ENCODE measurements at regions not wholly inside any gene's neighbourhood (a gene's known extent, or its start where the extent isn't known, plus 50 kb on each side); places are given as distances from the start of the nearest gene placed in this dataset.

DNA sequence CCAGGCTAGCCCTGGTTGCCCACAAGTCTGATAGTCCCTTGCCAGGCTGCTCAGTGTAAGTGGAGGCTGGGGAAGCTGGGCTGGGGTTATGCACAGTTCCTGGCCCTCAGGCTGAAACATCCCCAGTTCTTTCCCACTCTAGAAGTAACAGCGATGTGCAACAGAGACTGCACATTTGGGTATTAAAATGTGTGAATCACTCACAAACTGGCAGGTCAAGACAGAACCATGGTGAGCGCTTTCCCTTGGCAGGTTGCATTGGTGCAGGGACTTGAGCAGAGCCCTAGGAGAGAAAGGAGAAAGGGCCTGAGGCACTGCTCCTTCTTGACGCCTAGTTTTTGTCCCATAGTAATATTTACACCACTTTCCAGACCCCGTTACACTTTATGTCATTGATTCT, 56.1 kb upstream of the SLC35B4 start:
- DNase-seq (ENCODE audit: low read depth in 2 of 2) = no peak
- H3K4me3 ChIP-seq (replicated peaks in 1 of 2; ENCODE audit: low read depth in 2 of 2, low read length in 2 of 2) = no peak overlapping the region
- TF ChIP-seq CTCF (IDR thresholded peaks at IDR 0.05; ENCODE audit: low read depth, low read length) = no peak

GRCh38 chr7:134371971-134372370, 55.2 kb upstream of the SLC35B4 start:
- TF ChIP-seq CTCF (IDR thresholded peaks at IDR 0.05; ENCODE audit: low read depth, low read length) = no peak
- DNase-seq (ENCODE audit: low read depth in 2 of 2) = no peak
- no peak overlapping the region for H3K4me3 ChIP-seq (replicated peaks in 1 of 2; ENCODE audit: low read depth in 2 of 2, low read length in 2 of 2)

GRCh38 chr7:134371536-134371935, 54.8 kb upstream of the SLC35B4 start:
- TF ChIP-seq CTCF (IDR thresholded peaks at IDR 0.05; ENCODE audit: low read depth, low read length) = no peak
- H3K4me3 ChIP-seq (replicated peaks in 1 of 2; ENCODE audit: low read depth in 2 of 2, low read length in 2 of 2) = no peak overlapping the region
- DNase-seq (ENCODE audit: low read depth in 2 of 2) = no peak

DNA sequence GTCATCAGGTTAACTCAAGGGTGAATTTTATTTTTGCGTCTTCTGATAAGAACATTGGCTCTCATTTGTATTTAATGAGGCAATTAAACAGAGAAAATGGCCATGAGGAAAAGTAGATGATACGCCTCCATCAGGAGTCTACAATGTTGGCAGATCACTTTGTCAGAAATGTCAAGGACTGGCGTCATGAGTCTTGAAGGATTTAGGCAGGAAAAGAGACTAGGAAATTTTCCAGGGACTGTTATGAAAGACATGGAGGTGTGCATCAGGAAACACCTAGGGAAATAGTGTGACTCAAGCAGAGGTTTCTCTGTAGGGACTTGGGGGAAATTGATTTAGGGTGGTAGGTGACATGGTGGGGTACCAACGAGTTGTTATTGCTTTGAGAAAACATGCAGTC, 53.4 kb upstream of the SLC35B4 start:
- no peak for TF ChIP-seq CTCF (IDR thresholded peaks at IDR 0.05; ENCODE audit: low read depth, low read length)
- no peak for DNase-seq (ENCODE audit: low read depth in 2 of 2)
- no peak overlapping the region for H3K4me3 ChIP-seq (replicated peaks in 1 of 2; ENCODE audit: low read depth in 2 of 2, low read length in 2 of 2)

- DNase-seq (ENCODE audit: low read depth in 2 of 2) = peak; percentile 93 to 94
- H3K4me3 ChIP-seq (replicated peaks in 1 of 2; ENCODE audit: low read depth in 2 of 2, low read length in 2 of 2) = no peak overlapping the region
- TF ChIP-seq CTCF (IDR thresholded peaks at IDR 0.05; ENCODE audit: low read depth, low read length) = no peak
These were observed 52.3 kb upstream of the SLC35B4 start for GRCh38 chr7:134368851-134369544.

DNA sequence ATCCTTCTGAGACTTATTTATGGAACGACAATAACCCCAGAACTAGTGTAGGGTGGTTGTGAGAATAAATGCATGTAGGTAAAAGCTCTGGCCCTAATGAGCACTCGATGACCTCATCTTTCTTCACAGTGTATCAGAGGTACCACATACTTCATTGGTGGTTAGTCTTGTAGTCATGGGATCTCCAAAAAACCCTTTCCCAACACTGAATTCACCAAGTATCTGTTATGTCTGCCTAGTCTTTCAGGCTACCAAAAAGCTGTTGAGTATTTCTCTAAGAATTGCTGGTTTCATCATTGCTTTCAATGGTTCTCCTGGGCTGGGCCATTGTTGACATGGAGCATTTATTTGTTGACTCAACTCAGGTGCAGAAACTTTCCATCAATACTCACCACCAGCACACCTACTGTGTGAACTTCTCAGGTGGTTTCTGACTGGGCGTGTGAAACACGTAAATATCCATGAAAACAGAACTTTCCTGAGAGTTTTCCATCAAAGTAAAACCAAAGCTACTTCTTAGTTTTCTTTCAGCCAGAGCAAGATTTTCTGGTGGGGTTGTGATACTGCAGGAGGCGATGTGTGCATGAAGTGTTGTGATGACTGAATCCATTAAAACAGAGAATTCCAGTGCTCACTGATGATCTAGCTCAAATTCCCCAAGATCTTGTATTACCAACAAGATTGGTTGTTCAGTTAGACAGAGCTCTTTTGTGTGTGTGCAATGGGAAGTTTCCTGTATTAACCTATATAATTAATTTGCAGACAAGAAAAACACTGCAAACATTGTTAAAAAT, 51.4 kb upstream of the SLC35B4 start:
- H3K4me3 ChIP-seq (replicated peaks in 1 of 2; ENCODE audit: low read depth in 2 of 2, low read length in 2 of 2) = no peak overlapping the region
- peak in 1 of 2 donors; percentile 40 for DNase-seq (ENCODE audit: low read depth in 2 of 2)
- no peak for TF ChIP-seq CTCF (IDR thresholded peaks at IDR 0.05; ENCODE audit: low read depth, low read length)

Data from cardiac fibroblast (primary cell).